H9 (cell line): ENCODE measurements at regions not wholly inside any gene's neighbourhood (a gene's known extent, or its start where the extent isn't known, plus 50 kb on each side); places are given as distances from the start of the nearest gene placed in this dataset.

Experiments
- DNase-seq: peaks from one replicate; pipeline ENCODE4 v3.0.0-alpha.2; 2017
- H2AFZ ChIP-seq: one replicate; pipeline ENCODE4 v1.6.1; 2013; ENCODE audit warnings: mild to moderate bottlenecking, low read length, control low read depth, moderate library complexity
- H2AK5ac ChIP-seq: 2 replicates; pipeline ENCODE4 v1.6.1; 2013; ENCODE audit warnings: low read length, control low read depth, mixed read lengths; ENCODE audit not compliant: insufficient read length
- H2BK120ac ChIP-seq: one replicate; pipeline ENCODE4 v1.6.1; 2013; ENCODE audit warnings: low read depth, mild to moderate bottlenecking, low read length, control low read depth, inconsistent platforms; ENCODE audit not compliant: poor library complexity, severe bottlenecking
- H2BK12ac ChIP-seq: 2 replicates; pipeline ENCODE4 v1.6.1; 2013; ENCODE audit warnings: low read length, control low read depth, mixed read lengths, low read depth; ENCODE audit not compliant: insufficient read length
- H2BK15ac ChIP-seq: 2 replicates; pipeline ENCODE4 v1.6.1; 2013; ENCODE audit warnings: low read depth, low read length, control low read depth
- H2BK20ac ChIP-seq: one replicate; pipeline ENCODE4 v1.6.1; 2013; ENCODE audit warnings: low read depth, mild to moderate bottlenecking, low read length, control low read depth, inconsistent platforms; ENCODE audit not compliant: poor library complexity, severe bottlenecking
- H2BK5ac ChIP-seq: 2 replicates; pipeline ENCODE4 v1.6.1; 2013; ENCODE audit warnings: low read length, control low read depth, mixed read lengths; ENCODE audit not compliant: insufficient read length
- H3K14ac ChIP-seq: 2 replicates; pipeline ENCODE4 v1.6.1; 2013; ENCODE audit warnings: low read length, control low read depth; ENCODE audit not compliant: insufficient read depth
- H3K18ac ChIP-seq: 2 replicates; pipeline ENCODE4 v1.6.1; 2013; ENCODE audit warnings: low read depth, mild to moderate bottlenecking, mixed read lengths, low read length, control low read depth; ENCODE audit not compliant: insufficient read length
- H3K23ac ChIP-seq: 2 replicates; pipeline ENCODE4 v1.6.1; 2013; ENCODE audit warnings: low read length, control low read depth, mixed read lengths, low read depth; ENCODE audit not compliant: insufficient read length
- H3K23me2 ChIP-seq: 2 replicates; pipeline ENCODE4 v1.6.1; 2013; ENCODE audit warnings: low read depth, mild to moderate bottlenecking, mixed read lengths, low read length, control low read depth; ENCODE audit not compliant: insufficient read length, poor library complexity, severe bottlenecking
- H3K27ac ChIP-seq: 2 replicates; pipeline ENCODE4 v1.5.1; 2013; ENCODE audit warnings: low read length, control low read depth, mixed read lengths, low read depth; ENCODE audit not compliant: insufficient read length
- H3K27me3 ChIP-seq: 2 replicates; pipeline ENCODE4 v1.6.1; 2013; ENCODE audit warnings: low read length, control low read depth, inconsistent platforms; ENCODE audit not compliant: insufficient read depth
- H3K4ac ChIP-seq: 2 replicates; pipeline ENCODE4 v1.6.1; 2013; ENCODE audit warnings: low read depth, mild to moderate bottlenecking, control low read depth, inconsistent platforms, low read length, moderate library complexity
- H3K4me1 ChIP-seq: 2 replicates; pipeline ENCODE4 v1.6.1; 2013; ENCODE audit warnings: low read length, control low read depth, inconsistent platforms; ENCODE audit not compliant: insufficient read depth
- H3K4me2 ChIP-seq: 2 replicates; pipeline ENCODE4 v1.6.1; 2013; ENCODE audit warnings: low read length, control low read depth, mixed read lengths; ENCODE audit not compliant: insufficient read length, insufficient read depth
- H3K56ac ChIP-seq: 2 replicates; pipeline ENCODE4 v1.6.1; 2013; ENCODE audit warnings: low read depth, mild to moderate bottlenecking, mixed read lengths, low read length, control low read depth; ENCODE audit not compliant: insufficient read length
- H3K79me1 ChIP-seq: 2 replicates; pipeline ENCODE4 v1.6.1; 2013; ENCODE audit warnings: low read depth, mild to moderate bottlenecking, moderate library complexity, low read length, control low read depth, inconsistent platforms; ENCODE audit not compliant: insufficient read depth, poor library complexity, severe bottlenecking
- H3K79me2 ChIP-seq: 2 replicates; pipeline ENCODE4 v1.6.1; 2013; ENCODE audit warnings: low read length, control low read depth, inconsistent platforms; ENCODE audit not compliant: insufficient read depth
- H3K9ac ChIP-seq: 2 replicates; pipeline ENCODE4 v1.6.1; 2013; ENCODE audit warnings: low read length, control low read depth, mixed read lengths; ENCODE audit not compliant: insufficient read length; ENCODE audit errors: extremely low read depth
- H3K9me3 ChIP-seq: one replicate; pipeline ENCODE4 v1.6.1; 2013; ENCODE audit warnings: low read depth, low read length, inconsistent platforms; ENCODE audit not compliant: control insufficient read depth
- H3T11ph ChIP-seq: one replicate; pipeline ENCODE4 v1.6.1; 2013; ENCODE audit warnings: mild to moderate bottlenecking, low read length, control low read depth, inconsistent platforms
- H4K20me1 ChIP-seq: one replicate; pipeline ENCODE4 v1.6.1; 2013; ENCODE audit not compliant: control insufficient read depth, insufficient read length, insufficient read depth
- H4K5ac ChIP-seq: 2 replicates; pipeline ENCODE4 v1.6.1; 2013; ENCODE audit warnings: low read depth, mild to moderate bottlenecking, mixed read lengths, low read length, control low read depth; ENCODE audit not compliant: insufficient read length
- H4K8ac ChIP-seq: replicated peaks from 2 replicates; pipeline ENCODE4 v1.6.1; 2013; ENCODE audit warnings: low read length, control low read depth, mixed read lengths, low read depth; ENCODE audit not compliant: insufficient read length
- H4K91ac ChIP-seq: 2 replicates; pipeline ENCODE4 v1.6.1; 2013; ENCODE audit warnings: low read depth, mild to moderate bottlenecking, moderate library complexity, mixed read lengths, low read length, control low read depth; ENCODE audit not compliant: insufficient read length
- H3K27ac Mint-ChIP-seq, 3 experiments: 2 replicates in 2 of 3; 3 replicates in 1 of 3; pipeline ENCODE4 v1.8.0; 2020 to 2021; ENCODE audit warnings: mixed read lengths in 3 of 3, mild to moderate bottlenecking in 1 of 3, moderate library complexity in 1 of 3
- H3K27me3 Mint-ChIP-seq: 2 replicates; pipeline ENCODE4 v1.8.0; 2021; ENCODE audit warnings: low read depth, mild to moderate bottlenecking, moderate library complexity, mixed read lengths
- H3K36me3 Mint-ChIP-seq, 3 experiments: 2 replicates in 2 of 3; 3 replicates in 1 of 3; pipeline ENCODE4 v1.8.0; 2020 to 2021; ENCODE audit warnings: low read depth in 3 of 3, mixed read lengths in 3 of 3; ENCODE audit not compliant: insufficient read depth in 1 of 3
- H3K4me1 Mint-ChIP-seq, 2 experiments: 2 replicates each; pipeline ENCODE4 v1.8.0; 2020; ENCODE audit warnings: mixed read lengths in 2 of 2
- H3K4me3 Mint-ChIP-seq, 2 experiments: 2 replicates in 1 of 2; 3 replicates in 1 of 2; pipeline ENCODE4 v1.8.0; 2020 to 2021; ENCODE audit warnings: mild to moderate bottlenecking in 2 of 2, mixed read lengths in 2 of 2, moderate library complexity in 1 of 2
- H3K9me3 Mint-ChIP-seq, 2 experiments: 2 replicates in 1 of 2; 3 replicates in 1 of 2; pipeline ENCODE4 v1.8.0; 2020; ENCODE audit warnings: mild to moderate bottlenecking in 2 of 2, mixed read lengths in 2 of 2, moderate library complexity in 1 of 2
- CTCF ChIP-seq: fragments of 200-600 bp; sonication (generic); conservative IDR thresholded peaks from 3 replicates; pipeline ENCODE4 v1.8.0; 2021; ENCODE audit warnings: antibody characterized with exemption, mild to moderate bottlenecking
- WGBS: extraction: QIAGEN DNeasy Blood & Tissue Kit; methylation state at CpG from one replicate; pipeline ENCODE4 v1.1.7; 2013; ENCODE audit warnings: missing lambda C conversion rate, low lambda C conversion rate, mixed read lengths; ENCODE audit not compliant: insufficient read length; ENCODE audit errors: extremely low coverage; 5-methylcytosine and 5-hydroxymethylcytosine counted together

DNA sequence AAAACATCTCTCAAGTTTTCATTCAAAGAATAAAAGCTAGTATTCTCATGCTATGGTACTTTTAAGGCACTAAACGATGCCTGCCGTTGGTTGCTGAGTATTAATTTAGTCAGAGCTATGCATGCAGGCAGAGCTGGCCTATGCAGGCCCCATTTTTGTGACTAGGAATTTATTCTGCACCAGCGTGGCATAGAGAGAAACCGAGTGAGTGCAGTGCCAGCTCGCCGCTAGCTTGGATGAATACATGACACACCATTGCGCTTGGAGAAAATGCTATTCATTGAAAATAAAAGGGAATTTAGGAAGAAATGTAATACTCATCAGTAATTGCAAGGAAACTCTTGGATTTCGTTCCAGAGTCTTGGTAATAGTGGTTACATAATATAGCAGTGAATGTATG, 231.6 kb upstream of the RBFOX1 start:
- Mint-ChIP-seq H3K27ac (no peak overlapping the region), H3K4me3 (no peak overlapping the region), H3K27me3 (no peaks in the 10 kb centered on the region), H3K9me3 (no peaks in the 10 kb centered on the region), H3K4me1 (peaks cover 0 to 14% of the 10 kb centered on the region in 2 experiments; a peak in 2 of 4 replicates), H3K36me3 (no peaks in the 10 kb centered on the region)
- DNase-seq, result no peak
- no peak overlapping the region for H3K4ac ChIP-seq
- no peak overlapping the region for H2BK12ac ChIP-seq
- H3K4me1 ChIP-seq, result no peaks in the 10 kb centered on the region; the same call in 1 of the 2 replicates
- no peak overlapping the region for H2AK5ac ChIP-seq
- no CpG with 5 or more reads among the region's 8 CpGs for WGBS
- no peak overlapping the region for H2BK5ac ChIP-seq
- H3K56ac ChIP-seq, result no peak overlapping the region
- no peaks in the 10 kb centered on the region for H3K79me1 ChIP-seq
- no peak overlapping the region for H3K9ac ChIP-seq
- H3K23ac ChIP-seq, result no peak overlapping the region
- no peaks in the 10 kb centered on the region for H3K79me2 ChIP-seq
- no peak overlapping the region for H4K8ac ChIP-seq
- no peak overlapping the region for H3T11ph ChIP-seq
- H2BK15ac ChIP-seq, result no peak overlapping the region
- H3K27ac ChIP-seq, result no peak overlapping the region
- H3K14ac ChIP-seq, result no peak overlapping the region
- no peak overlapping the region for H2BK120ac ChIP-seq
- H3K4me2 ChIP-seq, result no peak overlapping the region
- H4K5ac ChIP-seq, result no peak overlapping the region
- no peaks in the 10 kb centered on the region for H4K20me1 ChIP-seq
- no peak for TF ChIP-seq CTCF
- H3K9me3 ChIP-seq, result no peaks in the 10 kb centered on the region
- no peaks in the 10 kb centered on the region for H3K23me2 ChIP-seq
- no peaks in the 10 kb centered on the region for H3K27me3 ChIP-seq
- no peak overlapping the region for H2AFZ ChIP-seq
- H3K18ac ChIP-seq, result no peak overlapping the region
- no peak overlapping the region for H2BK20ac ChIP-seq
- no peak overlapping the region for H4K91ac ChIP-seq
